ENCODE measurements at regions not wholly inside any gene's neighbourhood (a gene's known extent, or its start where the extent isn't known, plus 50 kb on each side); places are given as distances from the start of the nearest gene placed in this dataset.

DNA sequence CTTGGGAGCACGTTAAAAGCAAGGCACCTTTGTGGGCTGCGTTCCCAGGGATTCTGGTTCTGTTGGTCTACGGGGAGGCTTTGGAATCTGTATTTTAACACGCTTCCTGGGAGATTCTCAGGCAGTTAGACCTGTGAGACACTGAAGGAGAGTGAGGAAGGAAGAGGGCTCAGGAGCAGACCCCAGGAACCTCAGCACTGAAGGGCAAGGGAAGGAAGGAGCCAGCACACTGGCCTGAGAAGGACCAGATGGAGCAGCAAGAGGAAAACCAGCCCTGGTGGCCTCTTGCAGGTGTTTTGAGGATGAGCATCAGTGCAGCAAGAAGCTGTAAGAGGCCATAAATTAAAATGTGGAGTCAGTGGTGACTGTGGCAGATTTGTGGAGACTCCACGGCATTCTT lies 146.7 kb downstream of the RPLP1 start:
- POLR2A ChIA-PET (ENCODE audit: unreplicated experiment): no interaction called here

More for the DNA sequence above, 146.7 kb downstream of the RPLP1 start:
- no peak overlapping the region for H2AK5ac ChIP-seq (ENCODE audit: low read depth, low read length)
- H4K20me1 ChIP-seq (ENCODE audit: insufficient read depth, low read length): no peaks in the 10 kb centered on the region
- peaks cover 81% of the 10 kb centered on the region for H3K27me3 ChIP-seq (ENCODE audit: control insufficient read depth, insufficient read depth, low read length)
- no peak overlapping the region for H3K23ac ChIP-seq (ENCODE audit: low read depth, low read length)
- H2BK15ac ChIP-seq (ENCODE audit: low read depth, low read length): no peak overlapping the region
- no peaks in the 10 kb centered on the region; the same call in 1 of the 2 replicates for H3K4me1 ChIP-seq (ENCODE audit: control insufficient read depth, insufficient read depth, low read length)
- intact Hi-C loops (cut with micrococcal nuclease) (no loop called here), dilution Hi-C loops (cut with HindIII; ENCODE audit: low sequenced_read_pairs, unreplicated experiment) (no loop called here), in situ Hi-C loops (cut with MboI; ENCODE audit: low sequenced_read_pairs) (no loop called here)
- no peak overlapping the region for H2AFZ ChIP-seq (replicated peaks; ENCODE audit: low read length, poor library complexity)
- no peaks in the 10 kb centered on the region for H3K36me3 ChIP-seq (ENCODE audit: control insufficient read depth, insufficient read depth, low read length)
- no peak overlapping the region for H3K4me3 ChIP-seq (ENCODE audit: insufficient read depth, low read depth, low read length)
- H3K4ac ChIP-seq (ENCODE audit: low read depth, low read length): no peak overlapping the region
- H3K27ac ChIP-seq (ENCODE audit: insufficient read depth, low read length): no peak overlapping the region
- no peak overlapping the region for H2BK20ac ChIP-seq (ENCODE audit: low read depth, low read length)
- 100% methylated on average over 1 of the region's 5 CpGs; no CpG with 5 or more reads in 1 of the 2 experiments for WGBS, 2 experiments (ENCODE audit: extremely low coverage in 2 of 2, insufficient read length in 1 of 2)
- H4K5ac ChIP-seq (ENCODE audit: low read depth, low read length): no peak overlapping the region
- H3K18ac ChIP-seq (ENCODE audit: low read depth, low read length): no peak overlapping the region
- no peaks in the 10 kb centered on the region for H3K79me1 ChIP-seq (ENCODE audit: low read depth in 1 of 2, low read length in 2 of 2)
- no peak overlapping the region for H4K91ac ChIP-seq (ENCODE audit: insufficient read depth, low read depth, low read length)
- DNase-seq: no peak
- no peak for ATAC-seq (ENCODE audit: low read depth)
- 0 out of 2 replicates have a peak, but pooled peaks cover 2% of the 10 kb centered on the region for H3K9me3 ChIP-seq (ENCODE audit: control insufficient read depth, insufficient read depth, low read length)
- CTCF ChIA-PET: no interaction called here
- H3K56ac ChIP-seq (ENCODE audit: extremely low read depth, insufficient read depth, low read length): no peak overlapping the region
- BruUV-seq (replicated peaks): no TSS peak
- H3K9me1 ChIP-seq (ENCODE audit: insufficient read depth, low read length): no peaks in the 10 kb centered on the region
- H3K9ac ChIP-seq (ENCODE audit: low read depth, low read length): no peak overlapping the region
- no peak overlapping the region for H3K14ac ChIP-seq (replicated peaks; ENCODE audit: low read depth, low read length)
- no peak overlapping the region for H2AK9ac ChIP-seq (replicated peaks; ENCODE audit: low read depth, low read length, poor library complexity)
- no peak overlapping the region for H4K8ac ChIP-seq (ENCODE audit: low read depth in 2 of 2, low read length in 2 of 2)
- H2BK120ac ChIP-seq (ENCODE audit: low read depth, low read length): no peak overlapping the region
- H2BK5ac ChIP-seq (ENCODE audit: low read depth, low read length, poor library complexity, severe bottlenecking): no peak overlapping the region
- TF ChIP-seq SMC3 (IDR thresholded peaks at IDR 0.05; ENCODE audit: low read depth, low read length): no peak
- H3K4me2 ChIP-seq (ENCODE audit: low read depth, low read length): no peak overlapping the region
